B cell (primary cell): ENCODE measurements at regions not wholly inside any gene's neighbourhood (a gene's known extent, or its start where the extent isn't known, plus 50 kb on each side); places are given as distances from the start of the nearest gene placed in this dataset.

ENCODE experiments used
- ATAC-seq: fragments of 200-7000 bp; cut with Tn5 transposase; one replicate; pipeline ENCODE4 v1.10.0; 2021; ENCODE audit warnings: low read depth, mild to moderate bottlenecking, moderate number of reproducible peaks, moderate library complexity
- CTCF ChIA-PET: fragments of 350-600 bp; sonication (Branson Sonifier 250); formaldehyde crosslinking; loops from one replicate; lab custom pipeline; 2021; ENCODE audit warnings: antibody characterized with exemption, inconsistent platforms; lab: Charles Lee
- POLR2A ChIA-PET: fragments of 350-600 bp; sonication (Branson Sonifier 250); formaldehyde crosslinking; loops from one replicate; lab custom pipeline; 2021; ENCODE audit warnings: antibody characterized with exemption; lab: Charles Lee
- DNase-seq: peaks from one replicate; pipeline ENCODE4 v3.0.0; 2013
- H2AFZ ChIP-seq: 2 replicates; pipeline ENCODE4 v1.6.1; 2012; ENCODE audit warnings: mild to moderate bottlenecking, low read depth, low read length; ENCODE audit not compliant: insufficient read depth, poor library complexity, severe bottlenecking
- H3K27ac ChIP-seq, 2 donors: 1 replicate in 1 of 2; 2 replicates in 1 of 2; pipeline ENCODE4 v1.5.1; 2012 to 2013; ENCODE audit warnings: low read length in 2 of 2, mild to moderate bottlenecking in 2 of 2, moderate library complexity in 1 of 2
- H3K27me3 ChIP-seq, 4 experiments: fragments of 200-600 bp in 1 of 4; sonication (generic) in 1 of 4; replicated peaks in 1 of 4; 1 replicate in 2 of 4; 2 replicates in 2 of 4; pipeline versions ENCODE4 v1.6.1 to v1.7.0; 2013 to 2016; ENCODE audit warnings: low read length in 3 of 4, mild to moderate bottlenecking in 2 of 4, mixed read lengths in 1 of 4, moderate library complexity in 1 of 4; ENCODE audit not compliant: insufficient read depth in 4 of 4, control insufficient read depth in 3 of 4; ENCODE audit errors: control extremely low read depth in 1 of 4
- H3K36me3 ChIP-seq, 2 experiments: replicated peaks in 1 of 2; 1 replicate in 1 of 2; 2 replicates in 1 of 2; pipeline versions ENCODE4 v1.6.1 to v1.7.1; 2013; ENCODE audit warnings: low read length in 1 of 2; ENCODE audit not compliant: insufficient read depth in 2 of 2, control insufficient read depth in 1 of 2; ENCODE audit errors: control extremely low read depth in 1 of 2, extremely low read depth in 1 of 2
- H3K4me1 ChIP-seq, 2 donors: fragments of 200-600 bp in 1 of 2; sonication (generic) in 1 of 2; 1 replicate in 1 of 2; 2 replicates in 1 of 2; pipeline versions ENCODE4 v1.5.1 to v1.6.1; 2013 to 2017; ENCODE audit warnings: low read length in 2 of 2; ENCODE audit not compliant: control insufficient read depth in 2 of 2, insufficient read depth in 2 of 2
- H3K4me2 ChIP-seq: replicated peaks from 2 replicates; pipeline ENCODE3; 2012; ENCODE audit warnings: mild to moderate bottlenecking, low read depth, low read length; ENCODE audit not compliant: poor library complexity, severe bottlenecking
- H3K4me3 ChIP-seq, 5 experiments: fragments of 200-600 bp in 1 of 5; sonication (generic) in 1 of 5; 1 replicate in 3 of 5; 2 replicates in 2 of 5; pipeline versions ENCODE4 v1.5.1 to v1.7.0; 2011 to 2016; ENCODE audit warnings: low read length in 4 of 5, mild to moderate bottlenecking in 4 of 5, low read depth in 2 of 5, control low read depth in 1 of 5, moderate library complexity in 1 of 5; ENCODE audit not compliant: insufficient read depth in 1 of 5; ENCODE audit errors: control extremely low read depth in 1 of 5, extremely low read depth in 1 of 5
- H3K79me2 ChIP-seq: fragments of 200-600 bp; sonication (generic); one replicate; pipeline ENCODE4 v1.6.0; 2016; ENCODE audit warnings: low read length; ENCODE audit not compliant: control insufficient read depth, insufficient read depth
- H3K9ac ChIP-seq: fragments of 200-600 bp; sonication (generic); 2 replicates; pipeline ENCODE4 v1.6.1; 2017; ENCODE audit warnings: mild to moderate bottlenecking, low read length, moderate library complexity
- H3K9me3 ChIP-seq, 3 donors: one replicate each; pipeline versions ENCODE4 v1.6.1 to v1.7.1; 2013; ENCODE audit warnings: low read length in 2 of 3; ENCODE audit not compliant: control insufficient read depth in 2 of 3, insufficient read depth in 1 of 3; ENCODE audit errors: control extremely low read depth in 1 of 3
- H4K20me1 ChIP-seq: 2 replicates; pipeline ENCODE4 v1.6.0; 2012; ENCODE audit warnings: mild to moderate bottlenecking, low read length; ENCODE audit not compliant: insufficient read depth, control insufficient read depth, poor library complexity, severe bottlenecking
- H3K27ac Mint-ChIP-seq: one replicate; pipeline ENCODE4 v1.8.0; 2021; ENCODE audit warnings: mixed read lengths
- H3K27me3 Mint-ChIP-seq: one replicate; pipeline ENCODE4 v1.8.0; 2021; ENCODE audit warnings: mixed read lengths
- H3K4me1 Mint-ChIP-seq: one replicate; pipeline ENCODE4 v1.8.0; 2021; ENCODE audit warnings: mixed read lengths
- H3K4me3 Mint-ChIP-seq: one replicate; pipeline ENCODE4 v1.8.0; 2021; ENCODE audit warnings: mixed read lengths
- H3K9me3 Mint-ChIP-seq: one replicate; pipeline ENCODE4 v1.8.0; 2022; ENCODE audit warnings: mixed read lengths; ENCODE audit not compliant: insufficient read depth
- EZH2 ChIP-seq: IDR thresholded peaks from 2 replicates; pipeline ENCODE4 v1.6.1; 2012; ENCODE audit warnings: borderline replicate concordance, low read depth, mild to moderate bottlenecking, moderate library complexity, low read length; ENCODE audit not compliant: insufficient read depth, poor library complexity, severe bottlenecking
- WGBS: methylation state at CpG from one replicate; pipeline ENCODE4 v1.1.5; 2013; ENCODE audit warnings: missing lambda C conversion rate; ENCODE audit not compliant: insufficient coverage; 5-methylcytosine and 5-hydroxymethylcytosine counted together
- intact Hi-C: fragments of 100-400 bp; cut with micrococcal nuclease; formaldehyde crosslinking; loops from one replicate; pipeline ENCODE4 v1.10.0; 2022
- TF ChIP-seq, protein P1 (sequence below): fragments of 200-600 bp; IDR thresholded peaks from one replicate; pipeline ENCODE4 v1.8.0; 2022; ENCODE audit warnings: antibody characterized with exemption, mild to moderate bottlenecking

- no peak overlapping the region for H3K27ac Mint-ChIP-seq
- no peaks in the 10 kb centered on the region for H4K20me1 ChIP-seq
- H3K4me3 Mint-ChIP-seq = no peak overlapping the region
- ChIA-PET CTCF (no interaction called here), POLR2A (no interaction called here)
- no peak overlapping the region for H2AFZ ChIP-seq
- H3K4me2 ChIP-seq = no peak overlapping the region
- H3K36me3 ChIP-seq = no peaks in the 10 kb centered on the region
- DNase-seq (no peak), ATAC-seq (no peak)
- H3K27ac ChIP-seq = no peak overlapping the region
- H3K4me1 Mint-ChIP-seq = no peaks in the 10 kb centered on the region
- no peaks in the 10 kb centered on the region for H3K9me3 ChIP-seq
- no peaks in the 10 kb centered on the region for H3K4me1 ChIP-seq
- H3K79me2 ChIP-seq = no peaks in the 10 kb centered on the region
- no peak overlapping the region for H3K9ac ChIP-seq
- WGBS = 100% methylated on average over 2 of the region's 4 CpGs
- peaks cover 7% of the 10 kb centered on the region for H3K9me3 Mint-ChIP-seq
- TF ChIP-seq EZH2 = no peak
- TF ChIP-seq, protein P1, sequence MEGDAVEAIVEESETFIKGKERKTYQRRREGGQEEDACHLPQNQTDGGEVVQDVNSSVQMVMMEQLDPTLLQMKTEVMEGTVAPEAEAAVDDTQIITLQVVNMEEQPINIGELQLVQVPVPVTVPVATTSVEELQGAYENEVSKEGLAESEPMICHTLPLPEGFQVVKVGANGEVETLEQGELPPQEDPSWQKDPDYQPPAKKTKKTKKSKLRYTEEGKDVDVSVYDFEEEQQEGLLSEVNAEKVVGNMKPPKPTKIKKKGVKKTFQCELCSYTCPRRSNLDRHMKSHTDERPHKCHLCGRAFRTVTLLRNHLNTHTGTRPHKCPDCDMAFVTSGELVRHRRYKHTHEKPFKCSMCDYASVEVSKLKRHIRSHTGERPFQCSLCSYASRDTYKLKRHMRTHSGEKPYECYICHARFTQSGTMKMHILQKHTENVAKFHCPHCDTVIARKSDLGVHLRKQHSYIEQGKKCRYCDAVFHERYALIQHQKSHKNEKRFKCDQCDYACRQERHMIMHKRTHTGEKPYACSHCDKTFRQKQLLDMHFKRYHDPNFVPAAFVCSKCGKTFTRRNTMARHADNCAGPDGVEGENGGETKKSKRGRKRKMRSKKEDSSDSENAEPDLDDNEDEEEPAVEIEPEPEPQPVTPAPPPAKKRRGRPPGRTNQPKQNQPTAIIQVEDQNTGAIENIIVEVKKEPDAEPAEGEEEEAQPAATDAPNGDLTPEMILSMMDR = no peak
- no peak overlapping the region for H3K4me3 ChIP-seq
- no peaks in the 10 kb centered on the region for H3K27me3 ChIP-seq
- no peaks in the 10 kb centered on the region for H3K27me3 Mint-ChIP-seq
- intact Hi-C loops = no loop called here
Measured at GRCh38 chr1:191579019-191579418, 579.2 kb upstream of the RGS18 start.

- H3K27me3 Mint-ChIP-seq = no peaks in the 10 kb centered on the region
- intact Hi-C loops = no loop called here
- Histone ChIP-seq H3K27me3 (no peaks in the 10 kb centered on the region), H2AFZ (no peak overlapping the region), H3K4me3 (no peak overlapping the region), H3K4me1 (no peaks in the 10 kb centered on the region), H3K9me3 (no peaks in the 10 kb centered on the region), H3K27ac (no peak overlapping the region), H3K4me2 (no peak overlapping the region), H3K79me2 (no peaks in the 10 kb centered on the region), H4K20me1 (no peaks in the 10 kb centered on the region), H3K9ac (no peak overlapping the region), H3K36me3 (no peaks in the 10 kb centered on the region)
- no peak for TF ChIP-seq EZH2
- TF ChIP-seq, protein P1 = no peak
- no peaks in the 10 kb centered on the region for H3K4me1 Mint-ChIP-seq
- no peak for ATAC-seq
- ChIA-PET POLR2A (no interaction called here), CTCF (no interaction called here)
- WGBS = 10% methylated on average over 1 of the region's 1 CpG
- H3K4me3 Mint-ChIP-seq = no peak overlapping the region
- no peak overlapping the region for H3K27ac Mint-ChIP-seq
- DNase-seq = no peak
- peaks cover 9% of the 10 kb centered on the region for H3K9me3 Mint-ChIP-seq
Measured at GRCh38 chr1:191582169-191582568, 576.1 kb upstream of the RGS18 start.
